Retinal pigment epithelial cell (primary cell): ENCODE measurements at regions not wholly inside any gene's neighbourhood (a gene's known extent, or its start where the extent isn't known, plus 50 kb on each side); places are given as distances from the start of the nearest gene placed in this dataset.

Source experiments
- DNase-seq: peaks from one replicate; pipeline ENCODE4 v3.0.0-alpha.2; 2010; ENCODE audit warnings: low read depth
- H3K4me3 ChIP-seq: 2 replicates; pipeline ENCODE4 v1.5.1; 2011; ENCODE audit warnings: mild to moderate bottlenecking, low read length, control low read depth, moderate library complexity
- TF ChIP-seq, protein P1 (sequence below): conservative IDR thresholded peaks from 2 replicates; pipeline ENCODE4 v1.5.1; 2011; ENCODE audit warnings: low read depth, low read length, control low read depth, inconsistent platforms

DNA sequence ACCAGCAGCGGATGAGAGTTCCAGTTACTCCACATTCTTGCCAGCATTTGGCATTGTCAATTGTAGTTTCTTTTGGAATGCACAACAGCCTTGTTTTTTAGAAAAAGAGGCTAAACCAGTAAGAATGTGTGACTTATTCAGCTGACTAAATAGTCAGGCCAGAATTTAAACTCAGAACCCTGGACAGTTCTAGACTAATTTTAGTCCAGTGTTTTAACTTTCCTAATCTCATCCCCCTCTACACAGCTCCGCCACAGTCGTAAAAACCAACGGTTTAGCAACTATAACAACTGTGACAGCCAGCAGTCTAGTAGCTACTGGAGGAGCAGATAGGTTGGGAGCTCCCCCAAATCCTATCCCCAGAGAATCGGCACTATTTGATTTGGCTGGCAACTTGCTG lies 103.7 kb downstream of the FOXD1 start:
- TF ChIP-seq, protein P1, sequence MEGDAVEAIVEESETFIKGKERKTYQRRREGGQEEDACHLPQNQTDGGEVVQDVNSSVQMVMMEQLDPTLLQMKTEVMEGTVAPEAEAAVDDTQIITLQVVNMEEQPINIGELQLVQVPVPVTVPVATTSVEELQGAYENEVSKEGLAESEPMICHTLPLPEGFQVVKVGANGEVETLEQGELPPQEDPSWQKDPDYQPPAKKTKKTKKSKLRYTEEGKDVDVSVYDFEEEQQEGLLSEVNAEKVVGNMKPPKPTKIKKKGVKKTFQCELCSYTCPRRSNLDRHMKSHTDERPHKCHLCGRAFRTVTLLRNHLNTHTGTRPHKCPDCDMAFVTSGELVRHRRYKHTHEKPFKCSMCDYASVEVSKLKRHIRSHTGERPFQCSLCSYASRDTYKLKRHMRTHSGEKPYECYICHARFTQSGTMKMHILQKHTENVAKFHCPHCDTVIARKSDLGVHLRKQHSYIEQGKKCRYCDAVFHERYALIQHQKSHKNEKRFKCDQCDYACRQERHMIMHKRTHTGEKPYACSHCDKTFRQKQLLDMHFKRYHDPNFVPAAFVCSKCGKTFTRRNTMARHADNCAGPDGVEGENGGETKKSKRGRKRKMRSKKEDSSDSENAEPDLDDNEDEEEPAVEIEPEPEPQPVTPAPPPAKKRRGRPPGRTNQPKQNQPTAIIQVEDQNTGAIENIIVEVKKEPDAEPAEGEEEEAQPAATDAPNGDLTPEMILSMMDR = no peak
- no peak for DNase-seq
- H3K4me3 ChIP-seq = no peak overlapping the region

DNA sequence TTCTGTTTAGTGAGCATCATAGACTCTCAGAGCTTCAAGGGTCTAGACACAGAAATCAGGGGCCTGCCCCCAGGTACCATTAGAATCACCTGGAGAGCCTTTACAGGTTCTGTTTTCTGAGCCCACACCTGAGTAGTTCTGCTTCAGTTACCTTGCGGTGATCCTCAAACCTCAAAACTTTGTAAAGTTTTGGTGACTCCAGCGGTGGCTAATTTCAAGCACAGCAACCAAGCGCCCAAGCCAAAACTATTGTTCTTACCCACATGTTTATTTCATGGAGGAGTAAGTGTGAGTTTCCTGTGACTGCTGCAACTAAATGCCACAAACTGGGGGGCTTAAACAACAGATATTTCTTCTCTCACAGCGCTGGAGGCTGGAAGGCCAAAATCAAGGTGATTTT lies 108.9 kb downstream of the FOXD1 start:
- DNase-seq = no peak
- TF ChIP-seq, protein P1 = no peak
- H3K4me3 ChIP-seq = no peak overlapping the region

DNA sequence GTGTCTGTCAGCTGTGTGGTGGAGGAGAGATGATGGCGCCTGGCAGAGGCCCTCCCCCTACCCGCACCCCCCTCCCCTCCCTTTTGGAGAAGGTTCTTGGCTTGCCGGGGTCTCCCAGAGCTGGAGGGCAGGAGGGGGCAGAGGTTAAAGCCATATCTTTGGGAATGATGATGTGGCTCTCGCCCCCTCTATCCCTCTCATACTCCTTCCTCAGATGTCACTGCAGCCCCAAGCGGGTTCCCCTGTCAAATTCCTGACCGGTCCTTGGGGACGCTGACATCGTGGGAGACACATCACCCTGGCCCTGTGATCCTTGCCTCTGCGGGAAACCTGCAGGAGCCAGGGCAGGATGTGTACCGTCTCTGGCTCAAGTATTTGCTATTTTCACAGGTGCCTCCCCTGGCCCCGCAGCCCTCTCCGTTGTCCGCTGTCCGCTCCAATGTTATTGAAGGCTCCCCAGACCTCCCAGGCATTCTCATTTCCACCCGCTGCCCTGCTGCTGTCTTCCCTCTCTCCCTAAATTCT lies 109.5 kb downstream of the FOXD1 start:
- TF ChIP-seq, protein P1 = no peak
- no peak for DNase-seq
- H3K4me3 ChIP-seq = no peak overlapping the region

DNA sequence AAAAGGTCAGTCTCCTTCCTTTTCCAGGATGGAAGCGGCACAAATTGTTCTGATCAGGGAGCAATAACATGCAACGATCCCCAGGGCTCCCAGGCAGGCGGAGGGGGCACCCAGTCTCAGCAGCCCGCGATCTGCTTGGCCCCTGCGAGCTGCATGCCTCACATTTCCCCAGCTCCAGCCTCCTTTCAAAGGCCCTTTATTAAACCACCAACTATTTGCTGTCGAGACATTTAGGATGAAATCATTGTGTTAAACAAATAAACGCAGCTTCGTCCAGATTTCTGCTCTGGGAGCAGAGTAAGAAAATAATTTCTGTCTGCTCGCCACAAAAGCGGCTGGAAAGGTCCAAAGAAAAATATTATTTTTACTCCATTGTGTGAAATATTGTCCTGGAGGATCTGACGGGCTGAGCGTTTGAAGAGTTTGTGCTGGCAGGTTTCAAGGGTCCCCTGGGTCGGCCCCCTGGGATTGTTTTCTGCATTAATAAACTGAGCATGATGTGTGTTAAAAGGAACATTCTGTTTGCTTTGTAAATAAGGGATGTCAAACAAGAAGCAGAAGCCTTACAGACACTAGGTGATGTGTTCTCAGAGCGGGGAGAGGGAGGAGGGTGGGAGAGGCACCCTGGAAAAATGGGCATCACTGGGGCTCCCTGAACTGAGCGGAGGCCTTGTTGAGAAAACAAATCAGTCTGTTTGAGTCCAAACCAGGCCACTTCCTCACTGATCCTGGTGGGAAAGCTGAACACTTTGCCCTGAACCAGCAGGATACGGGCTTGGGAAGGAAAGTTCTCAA lies 110.1 kb downstream of the FOXD1 start:
- no peak overlapping the region for H3K4me3 ChIP-seq
- DNase-seq = no peak
- TF ChIP-seq, protein P1 = no peak

DNA sequence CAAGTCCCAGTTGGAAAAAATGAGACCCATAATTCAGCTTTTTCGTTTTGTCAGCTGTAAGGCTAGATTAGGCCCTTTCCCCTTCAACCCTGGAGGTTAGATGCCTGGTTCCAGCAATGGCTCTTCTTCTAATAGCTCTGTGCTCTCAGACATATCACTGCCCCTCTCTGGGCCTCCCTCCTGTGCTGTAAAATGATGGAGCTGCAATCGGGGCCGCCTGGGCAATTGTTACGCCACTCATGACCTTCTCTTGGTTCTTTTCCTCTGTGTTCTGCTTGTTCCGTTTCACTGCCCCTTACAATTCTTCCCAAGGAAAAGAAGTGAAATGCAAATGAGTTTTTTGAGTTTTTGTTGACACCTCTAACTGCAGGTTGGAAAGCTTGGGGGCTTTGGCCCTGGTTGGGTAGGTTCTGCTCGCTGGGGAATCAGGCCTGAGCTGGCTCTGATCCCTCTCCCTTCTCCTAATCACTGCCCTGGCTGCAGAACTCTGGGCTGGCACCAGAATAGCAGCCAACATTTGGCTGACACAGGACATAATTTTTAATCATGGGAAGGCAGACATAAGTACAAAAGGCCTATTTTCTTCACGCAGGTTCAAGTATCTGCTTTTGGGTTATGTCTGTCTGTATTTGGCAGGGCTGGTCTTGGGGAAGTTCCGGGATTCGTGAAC lies 110.9 kb downstream of the FOXD1 start:
- TF ChIP-seq, protein P1 = no peak
- DNase-seq = no peak

DNA sequence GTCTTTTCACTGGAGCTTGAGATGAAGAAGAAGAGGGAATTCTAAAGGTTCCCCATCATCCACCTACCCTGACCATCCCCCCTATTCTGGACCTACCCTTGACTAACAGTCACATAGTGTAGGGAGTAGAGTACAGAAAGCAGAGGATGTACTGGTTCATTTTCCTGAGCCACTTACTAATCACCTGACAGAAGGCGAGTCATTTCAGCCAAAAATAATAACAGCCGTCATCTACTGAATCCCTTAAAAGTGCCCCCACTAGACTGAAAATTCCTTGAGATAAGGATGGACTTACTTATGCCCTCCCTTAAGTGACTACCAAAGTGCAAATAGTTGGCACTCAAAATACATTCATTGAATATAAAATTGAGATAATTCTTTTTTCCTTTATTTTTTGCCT lies 112.2 kb downstream of the FOXD1 start:
- no peak overlapping the region for H3K4me3 ChIP-seq

More for the DNA sequence above, 110.9 kb downstream of the FOXD1 start:
- no peak overlapping the region for H3K4me3 ChIP-seq

More for the DNA sequence above, 112.2 kb downstream of the FOXD1 start:
- TF ChIP-seq, protein P1 = no peak
- DNase-seq = no peak
